ENCODE measurements at regions not wholly inside any gene's neighbourhood (a gene's known extent, or its start where the extent isn't known, plus 50 kb on each side); places are given as distances from the start of the nearest gene placed in this dataset.

- intact Hi-C loops (cut with DNase I) = no loop called here
- TF ChIP-seq CTCF (IDR thresholded peaks at IDR 0.05) = no peak
- no peak for TF ChIP-seq POLR2A (IDR thresholded peaks at IDR 0.05)
- H3K4me3 ChIP-seq (replicated peaks in 1 of 3) = no peak overlapping the region
- H3K36me3 ChIP-seq = no peaks in the 10 kb centered on the region
- DNase-seq = no peak
- no peaks in the 10 kb centered on the region for H3K4me1 ChIP-seq
- no peaks in the 10 kb centered on the region for H3K27me3 ChIP-seq
- H3K9me3 ChIP-seq = no peaks in the 10 kb centered on the region
- 77 to 92% methylated on average over 1 of the region's 1 CpG for WGBS, 2 donors
- no peak overlapping the region for H3K27ac ChIP-seq
These were observed 310.8 kb upstream of the NR5A2 start for GRCh38 chr1:199716729-199717128.

GRCh38 chr1:199719156-199719842 lies 308.2 kb upstream of the NR5A2 start:
- DNase-seq = no peak
- WGBS, 2 donors = 47 to 55% methylated on average over 3 of the region's 3 CpGs
- intact Hi-C loops (cut with DNase I) = no loop called here
- Histone ChIP-seq H3K27me3 (no peaks in the 10 kb centered on the region), H3K36me3 (no peaks in the 10 kb centered on the region), H3K27ac (no peak overlapping the region), H3K9me3 (no peaks in the 10 kb centered on the region), H3K4me1 (no peaks in the 10 kb centered on the region), H3K4me3 (replicated peaks in 1 of 3) (no peak overlapping the region)
- TF ChIP-seq CTCF (IDR thresholded peaks at IDR 0.05) (no peak), POLR2A (IDR thresholded peaks at IDR 0.05) (no peak)

- Histone ChIP-seq H3K27me3 (no peaks in the 10 kb centered on the region), H3K27ac (no peak overlapping the region), H3K9me3 (no peaks in the 10 kb centered on the region), H3K36me3 (no peaks in the 10 kb centered on the region), H3K4me1 (no peaks in the 10 kb centered on the region), H3K4me3 (replicated peaks in 1 of 3) (no peak overlapping the region)
- TF ChIP-seq CTCF (IDR thresholded peaks at IDR 0.05) = no peak
- TF ChIP-seq POLR2A (IDR thresholded peaks at IDR 0.05) = no peak
- intact Hi-C loops (cut with DNase I) = no loop called here
- WGBS, 2 donors = 36 to 42% methylated on average over 2 of the region's 2 CpGs
- DNase-seq = no peak
These were observed 307.0 kb upstream of the NR5A2 start for GRCh38 chr1:199720496-199720895.

- Histone ChIP-seq H3K36me3 (no peaks in the 10 kb centered on the region), H3K27me3 (no peaks in the 10 kb centered on the region), H3K27ac (no peak overlapping the region), H3K4me1 (no peaks in the 10 kb centered on the region), H3K9me3 (no peaks in the 10 kb centered on the region), H3K4me3 (replicated peaks in 1 of 3) (no peak overlapping the region)
- WGBS, 2 donors = 43 to 59% methylated on average over 1 of the region's 1 CpG
- TF ChIP-seq POLR2A (IDR thresholded peaks at IDR 0.05) (no peak), CTCF (IDR thresholded peaks at IDR 0.05) (no peak)
- intact Hi-C loops (cut with DNase I) = no loop called here
- DNase-seq = no peak
These were observed 306.5 kb upstream of the NR5A2 start for GRCh38 chr1:199721001-199721400.

GRCh38 chr1:199723250-199723956 lies 304.1 kb upstream of the NR5A2 start:
- no peak for DNase-seq
- Histone ChIP-seq H3K9me3 (no peaks in the 10 kb centered on the region), H3K4me1 (no peaks in the 10 kb centered on the region), H3K27me3 (no peaks in the 10 kb centered on the region), H3K36me3 (no peaks in the 10 kb centered on the region), H3K27ac (no peak overlapping the region), H3K4me3 (replicated peaks in 1 of 3) (no peak overlapping the region)
- no peak for TF ChIP-seq CTCF (IDR thresholded peaks at IDR 0.05)
- TF ChIP-seq POLR2A (IDR thresholded peaks at IDR 0.05) = no peak
- intact Hi-C loops (cut with DNase I) = no loop called here
- 64 to 86% methylated on average over 4 of the region's 4 CpGs for WGBS, 2 donors

Measured in thyroid gland (tissue), 4 donors.